GM21423 (cell line): ENCODE measurements at regions not wholly inside any gene's neighbourhood (a gene's known extent, or its start where the extent isn't known, plus 50 kb on each side); places are given as distances from the start of the nearest gene placed in this dataset.

Experiments
- ATAC-seq: cut with Tn5 transposase; IDR thresholded peaks from one replicate; pipeline ENCODE4 v1.9.1; 2021; ENCODE audit warnings: mild to moderate bottlenecking, moderate library complexity; ENCODE audit not compliant: unreplicated experiment

GRCh38 chr9:27991221-27991620, 417.9 kb upstream of the C9orf72 start:
- ATAC-seq: no peak

GRCh38 chr9:28001096-28001495, 427.8 kb upstream of the C9orf72 start:
- ATAC-seq: no peak

DNA sequence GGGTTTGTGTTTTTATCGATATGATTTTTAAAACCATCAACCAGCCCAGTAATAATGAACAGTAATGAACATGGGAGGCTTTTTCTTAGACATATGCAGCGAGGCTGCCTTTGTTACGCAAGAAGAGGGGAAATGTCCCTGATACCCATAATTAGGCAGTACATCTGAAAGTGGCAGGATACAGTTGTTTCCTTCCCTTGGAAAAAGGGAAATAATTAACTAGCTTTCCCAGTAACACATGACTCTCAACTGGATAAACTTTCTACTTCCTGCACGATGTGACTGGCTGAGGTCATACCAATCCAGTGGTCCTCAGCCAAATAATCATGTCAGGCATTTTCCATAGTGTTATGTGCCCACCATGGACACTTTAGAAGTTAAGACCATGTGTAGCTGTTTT, 431.6 kb upstream of the C9orf72 start:
- ATAC-seq: no peak

DNA sequence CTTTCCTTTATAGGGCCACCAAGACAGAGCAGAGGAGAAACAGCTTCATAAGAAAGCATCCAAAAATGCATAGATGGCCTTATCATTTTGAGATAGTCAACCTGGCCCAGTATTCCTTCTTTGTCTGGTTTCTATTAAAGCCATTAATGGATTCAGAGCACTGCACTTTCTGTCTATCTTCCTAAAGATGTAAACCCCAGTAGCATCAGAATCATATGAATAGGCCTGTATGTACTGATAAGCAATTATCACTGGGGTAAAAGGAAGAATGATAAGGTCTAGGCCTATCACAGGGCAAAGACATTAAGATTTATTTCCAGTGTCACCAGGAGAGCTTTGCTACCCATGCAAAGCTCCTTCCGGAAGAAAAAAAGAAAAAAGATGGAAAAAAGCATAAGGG, 432.5 kb upstream of the C9orf72 start:
- no peak for ATAC-seq

- no peak for ATAC-seq
Observed at GRCh38 chr9:28007097-28007817, 434.0 kb upstream of the C9orf72 start.

DNA sequence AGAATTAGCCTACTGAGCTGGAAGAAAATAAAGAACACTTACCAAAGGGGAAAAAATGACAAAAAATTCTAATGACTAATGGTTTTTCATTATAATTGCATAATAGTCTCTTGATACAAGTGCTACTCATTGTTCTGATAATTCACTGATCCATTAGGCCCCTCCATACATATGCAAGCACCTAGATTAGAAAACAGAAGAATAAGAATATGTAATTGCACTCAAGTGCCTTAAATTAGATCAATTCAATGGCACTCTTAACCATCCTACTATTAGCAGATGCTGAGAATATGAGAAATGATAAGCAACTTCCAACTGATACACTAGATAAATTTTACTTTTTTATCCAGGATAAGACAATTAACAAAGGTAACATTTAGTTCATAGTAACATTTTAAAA, 440.9 kb upstream of the C9orf72 start:
- ATAC-seq: no peak

- ATAC-seq: no peak
Observed at GRCh38 chr9:28024676-28025075, 451.4 kb upstream of the C9orf72 start.

DNA sequence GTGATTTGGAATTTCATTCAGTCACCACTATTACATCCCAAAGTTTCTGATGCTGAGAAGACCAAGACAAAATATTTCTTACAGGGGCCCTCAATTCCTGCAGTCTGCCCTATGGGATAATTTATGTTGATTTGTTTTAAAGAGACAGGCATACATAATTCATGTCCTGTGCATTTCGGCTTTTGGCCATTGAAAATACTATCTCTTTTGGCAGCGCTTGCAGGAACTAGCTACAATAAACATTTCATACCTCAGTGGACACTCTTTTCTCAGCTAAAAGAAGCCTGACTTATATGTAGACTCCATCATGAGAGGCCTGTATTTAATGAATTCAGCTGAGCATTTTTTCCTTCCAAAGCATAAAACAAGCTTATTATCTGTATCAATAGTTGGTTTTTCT, 451.9 kb upstream of the C9orf72 start:
- no peak for ATAC-seq

DNA sequence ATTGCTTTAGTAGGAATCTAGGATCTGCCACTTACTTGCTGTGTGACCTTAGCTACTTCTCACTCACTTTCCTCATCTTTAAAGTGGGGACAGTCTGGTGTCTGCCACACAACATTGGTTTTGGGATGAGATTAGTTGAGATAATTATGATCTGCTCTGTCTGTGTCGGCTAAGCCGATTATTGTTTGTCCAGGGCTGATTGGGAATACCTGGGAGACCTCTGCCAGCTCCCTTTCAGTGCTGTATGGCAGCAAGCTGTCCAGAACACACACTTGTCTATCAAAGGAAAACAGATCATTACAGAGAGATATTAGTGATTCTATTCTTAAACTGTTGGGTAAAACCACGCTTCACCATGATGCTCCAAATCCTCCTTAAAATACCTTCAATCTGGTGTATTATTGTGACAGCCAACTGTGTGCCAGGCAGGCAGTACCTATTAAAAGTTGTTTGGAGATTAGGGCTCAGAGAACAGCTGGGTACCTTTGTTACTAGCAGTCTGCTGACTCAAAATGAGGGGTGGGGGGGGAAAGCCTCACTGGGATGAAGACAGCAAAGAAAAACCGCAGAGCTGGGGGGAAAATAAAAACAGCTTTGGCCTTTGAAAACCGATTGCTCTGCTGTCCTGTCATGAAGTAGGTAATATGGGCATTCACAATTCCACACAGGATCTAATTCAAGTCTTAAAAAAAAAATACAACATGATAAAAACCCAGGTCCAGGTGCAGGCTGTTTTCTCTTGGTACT, 458.4 kb upstream of the C9orf72 start:
- no peak for ATAC-seq

GRCh38 chr9:28032268-28032590, 458.9 kb upstream of the C9orf72 start:
- no peak for ATAC-seq

- ATAC-seq: no peak
Observed at GRCh38 chr9:28034242-28034641, 461.0 kb upstream of the C9orf72 start.

DNA sequence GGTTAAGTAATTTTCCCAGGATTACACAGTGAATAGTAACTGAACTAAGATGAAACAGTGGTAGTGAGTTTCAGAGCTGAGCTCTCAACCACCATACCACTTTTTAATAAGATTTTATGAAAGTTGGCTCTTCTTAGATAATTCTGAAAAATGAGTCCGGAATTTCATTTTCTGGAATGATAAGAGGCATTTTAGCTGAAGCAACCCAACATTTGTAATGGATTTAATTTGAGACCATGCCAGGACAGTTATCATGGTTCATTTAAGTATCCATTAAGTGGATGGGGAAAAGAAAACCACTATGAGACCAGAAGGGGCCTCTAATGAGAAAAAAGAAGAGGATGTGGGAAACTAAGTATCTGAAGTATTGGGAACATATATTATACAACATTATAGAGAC, 464.7 kb upstream of the C9orf72 start:
- no peak for ATAC-seq

DNA sequence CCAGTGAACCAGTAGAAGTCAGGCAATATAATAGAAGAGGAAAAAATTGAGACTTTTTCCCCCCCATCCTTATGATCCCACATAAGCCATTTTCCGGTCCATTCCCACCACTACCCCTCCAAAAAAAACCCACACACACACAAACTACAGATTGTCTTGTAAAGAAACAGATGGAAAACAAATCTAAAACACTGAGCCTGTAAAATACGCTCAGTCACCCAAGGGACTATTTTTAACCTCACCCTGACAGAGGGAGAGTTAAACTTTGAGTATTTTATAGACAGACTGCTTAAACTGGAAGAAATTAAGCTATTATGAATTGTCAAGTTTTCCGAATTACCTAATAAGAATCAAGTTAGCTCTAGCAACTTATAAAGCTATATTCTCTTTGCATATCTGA, 471.8 kb upstream of the C9orf72 start:
- no peak for ATAC-seq

DNA sequence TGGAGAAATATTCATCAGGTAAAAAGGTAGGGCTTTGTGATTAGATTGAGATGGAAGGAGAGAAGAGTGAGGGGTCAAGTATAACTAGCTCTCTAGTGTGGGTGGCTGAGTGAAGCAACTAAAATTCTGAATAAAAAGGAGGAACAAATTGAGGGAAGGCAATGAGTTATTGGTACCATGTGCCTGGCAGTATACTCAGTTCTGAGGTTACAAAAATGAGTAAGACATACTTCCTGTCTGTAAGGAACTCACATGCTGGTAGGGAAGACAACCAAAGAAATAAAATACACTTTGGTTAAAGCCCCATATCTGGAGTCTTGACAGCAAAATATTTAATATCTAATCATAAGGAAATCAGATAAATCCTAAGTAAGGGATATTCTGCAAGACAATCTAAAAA, 476.8 kb upstream of the C9orf72 start:
- no peak for ATAC-seq

GRCh38 chr9:28050941-28051340, 477.7 kb upstream of the C9orf72 start:
- ATAC-seq: no peak

DNA sequence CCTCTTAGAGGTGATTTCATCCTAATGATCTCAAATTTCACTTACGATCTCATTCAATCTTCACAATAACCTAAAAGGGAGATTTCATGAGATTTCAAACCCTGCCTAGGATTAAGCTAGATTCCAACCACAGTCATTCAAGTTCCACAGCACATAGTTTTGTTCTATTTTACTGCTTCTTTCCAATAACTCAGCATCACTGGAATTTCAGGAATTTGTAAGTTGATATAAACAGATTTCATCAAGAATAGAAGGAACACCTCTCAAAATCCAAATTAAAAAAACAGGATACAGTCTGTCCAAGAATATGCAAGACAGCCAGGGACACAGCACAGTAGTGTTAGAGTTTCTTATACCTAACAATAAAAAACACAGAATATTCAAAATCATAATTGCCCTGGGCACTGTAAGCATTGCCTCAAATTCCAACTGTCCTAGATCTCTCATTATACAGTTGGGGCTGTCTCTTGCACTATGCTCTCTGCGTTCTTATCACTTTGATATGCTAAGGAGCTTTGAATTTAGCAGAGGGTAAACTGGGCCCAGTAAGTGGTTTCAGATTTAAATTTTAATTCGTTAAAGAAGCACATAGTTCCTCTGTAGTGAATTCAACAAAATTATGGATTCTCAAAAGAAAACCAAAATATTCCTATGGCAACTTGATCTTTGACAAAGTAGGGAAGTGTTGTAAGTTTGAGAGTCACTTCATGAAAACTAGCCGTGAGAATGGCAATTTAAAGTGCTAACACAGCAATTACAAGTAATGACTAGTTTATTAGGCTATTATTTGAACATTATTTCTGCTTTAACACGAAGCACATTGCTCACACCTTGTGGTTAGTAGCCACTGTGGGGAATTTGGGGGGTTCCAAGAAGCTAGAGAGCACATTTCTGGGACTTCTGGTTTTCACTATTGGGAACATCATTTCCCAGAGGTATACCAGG, 478.6 kb upstream of the C9orf72 start:
- ATAC-seq: no peak

DNA sequence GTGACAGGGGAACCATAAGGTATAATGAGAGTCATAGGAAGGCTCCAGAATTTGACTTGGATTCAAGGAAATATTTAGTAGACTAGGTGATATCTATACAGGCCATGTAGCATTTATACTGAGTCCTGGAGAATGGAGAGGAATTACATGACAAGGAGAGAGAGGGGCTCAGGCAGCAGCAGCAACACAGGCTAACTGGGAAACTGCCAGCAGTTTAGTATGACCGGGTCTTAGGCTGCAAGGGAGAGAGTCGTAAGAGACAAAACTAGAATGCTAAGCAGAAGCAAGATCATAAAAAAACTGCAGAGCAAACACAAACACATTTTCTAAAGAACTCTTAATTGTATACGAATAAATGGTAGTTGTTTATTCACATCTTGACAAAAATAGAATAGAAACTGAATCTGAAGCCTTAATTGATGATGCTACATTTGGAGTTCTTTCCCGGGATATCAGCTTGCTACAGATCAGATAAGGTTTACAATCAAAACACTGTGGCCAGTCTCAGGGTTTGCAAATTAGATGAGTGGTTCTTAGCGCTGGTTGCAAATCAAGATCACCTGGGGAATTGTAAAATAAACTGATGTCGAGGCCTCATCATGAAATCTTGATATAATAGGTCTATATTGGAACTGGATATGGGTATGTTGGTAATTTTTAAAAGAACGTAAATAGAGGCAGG, 480.0 kb upstream of the C9orf72 start:
- no peak for ATAC-seq

DNA sequence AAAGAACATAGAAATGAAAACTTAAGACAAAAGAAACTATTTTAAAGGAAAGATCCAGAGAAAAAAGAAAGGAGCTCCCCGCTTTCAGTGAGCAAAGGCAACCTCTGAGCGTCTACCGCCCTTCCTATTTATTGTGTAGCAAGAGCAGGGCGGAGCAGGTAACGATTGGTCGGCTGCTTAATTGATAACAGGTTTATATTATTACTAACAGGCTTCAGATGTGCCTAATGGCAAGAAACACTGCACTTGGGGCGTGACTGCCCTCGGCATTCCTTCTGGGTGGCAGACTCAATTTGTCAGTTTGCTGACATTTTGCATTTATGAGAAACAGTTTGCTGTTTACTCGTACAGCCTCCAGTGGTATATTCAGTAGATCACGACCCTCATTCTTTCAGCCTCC, 482.7 kb upstream of the C9orf72 start:
- no peak for ATAC-seq

DNA sequence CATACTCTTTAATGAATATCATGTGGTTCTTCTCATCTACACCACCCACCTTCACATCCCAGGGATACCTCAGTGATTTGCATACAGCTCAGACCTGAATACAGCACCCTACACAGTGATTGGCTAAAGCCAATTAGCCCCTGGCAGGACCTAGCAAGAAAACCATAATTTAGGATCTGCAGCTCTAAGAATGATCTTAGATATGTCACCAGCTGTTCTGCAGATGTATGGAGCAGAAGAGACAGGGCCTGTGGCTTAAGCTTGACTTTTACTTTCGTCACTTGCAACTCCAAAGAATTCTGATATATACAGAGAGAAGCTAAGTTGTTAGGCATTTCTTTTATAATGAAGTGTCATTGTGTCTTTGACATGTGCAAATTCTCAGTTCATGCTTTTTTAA, 483.2 kb upstream of the C9orf72 start:
- ATAC-seq: no peak

- ATAC-seq: no peak
Observed at GRCh38 chr9:28059192-28059591, 485.9 kb upstream of the C9orf72 start.

- ATAC-seq: no peak
Observed at GRCh38 chr9:28064241-28064815, 491.0 kb upstream of the C9orf72 start.
